ENCODE measurements at regions not wholly inside any gene's neighbourhood (a gene's known extent, or its start where the extent isn't known, plus 50 kb on each side); places are given as distances from the start of the nearest gene placed in this dataset.

DNA sequence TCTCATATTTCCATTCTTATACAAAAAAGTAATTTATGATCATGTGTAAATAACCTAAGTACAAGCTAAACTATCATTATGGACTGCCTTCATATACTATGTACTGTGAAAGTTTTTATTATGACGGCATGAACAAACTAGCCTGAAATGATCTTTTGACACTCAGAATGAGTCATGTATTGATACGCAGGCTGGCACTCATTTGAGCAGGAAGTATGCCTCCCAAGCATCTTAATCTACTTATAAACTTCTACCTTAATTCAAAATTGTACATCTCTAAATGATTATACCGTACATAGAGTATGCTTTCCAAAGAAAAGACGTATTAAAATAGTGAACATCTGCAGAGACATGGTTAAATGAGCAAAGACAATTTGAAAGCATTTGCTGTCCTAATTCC lies 207.1 kb upstream of the SPOPL start (continued):
- TF ChIP-seq, protein P1, sequence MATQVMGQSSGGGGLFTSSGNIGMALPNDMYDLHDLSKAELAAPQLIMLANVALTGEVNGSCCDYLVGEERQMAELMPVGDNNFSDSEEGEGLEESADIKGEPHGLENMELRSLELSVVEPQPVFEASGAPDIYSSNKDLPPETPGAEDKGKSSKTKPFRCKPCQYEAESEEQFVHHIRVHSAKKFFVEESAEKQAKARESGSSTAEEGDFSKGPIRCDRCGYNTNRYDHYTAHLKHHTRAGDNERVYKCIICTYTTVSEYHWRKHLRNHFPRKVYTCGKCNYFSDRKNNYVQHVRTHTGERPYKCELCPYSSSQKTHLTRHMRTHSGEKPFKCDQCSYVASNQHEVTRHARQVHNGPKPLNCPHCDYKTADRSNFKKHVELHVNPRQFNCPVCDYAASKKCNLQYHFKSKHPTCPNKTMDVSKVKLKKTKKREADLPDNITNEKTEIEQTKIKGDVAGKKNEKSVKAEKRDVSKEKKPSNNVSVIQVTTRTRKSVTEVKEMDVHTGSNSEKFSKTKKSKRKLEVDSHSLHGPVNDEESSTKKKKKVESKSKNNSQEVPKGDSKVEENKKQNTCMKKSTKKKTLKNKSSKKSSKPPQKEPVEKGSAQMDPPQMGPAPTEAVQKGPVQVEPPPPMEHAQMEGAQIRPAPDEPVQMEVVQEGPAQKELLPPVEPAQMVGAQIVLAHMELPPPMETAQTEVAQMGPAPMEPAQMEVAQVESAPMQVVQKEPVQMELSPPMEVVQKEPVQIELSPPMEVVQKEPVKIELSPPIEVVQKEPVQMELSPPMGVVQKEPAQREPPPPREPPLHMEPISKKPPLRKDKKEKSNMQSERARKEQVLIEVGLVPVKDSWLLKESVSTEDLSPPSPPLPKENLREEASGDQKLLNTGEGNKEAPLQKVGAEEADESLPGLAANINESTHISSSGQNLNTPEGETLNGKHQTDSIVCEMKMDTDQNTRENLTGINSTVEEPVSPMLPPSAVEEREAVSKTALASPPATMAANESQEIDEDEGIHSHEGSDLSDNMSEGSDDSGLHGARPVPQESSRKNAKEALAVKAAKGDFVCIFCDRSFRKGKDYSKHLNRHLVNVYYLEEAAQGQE (IDR thresholded peaks at IDR 0.05; ENCODE audit: unreplicated experiment): no peak
- TF ChIP-seq NANOG (IDR thresholded peaks at IDR 0.05; ENCODE audit: borderline replicate concordance) (no peak), STAT1 (IDR thresholded peaks at IDR 0.05; ENCODE audit: unreplicated experiment) (no peak), JUNB (IDR thresholded peaks at IDR 0.05; ENCODE audit: unreplicated experiment) (no peak), CREB1 (CRISPR knock-in tag; IDR thresholded peaks at IDR 0.05; ENCODE audit: low read depth) (no peak)
- TF ChIP-seq, protein P2, sequence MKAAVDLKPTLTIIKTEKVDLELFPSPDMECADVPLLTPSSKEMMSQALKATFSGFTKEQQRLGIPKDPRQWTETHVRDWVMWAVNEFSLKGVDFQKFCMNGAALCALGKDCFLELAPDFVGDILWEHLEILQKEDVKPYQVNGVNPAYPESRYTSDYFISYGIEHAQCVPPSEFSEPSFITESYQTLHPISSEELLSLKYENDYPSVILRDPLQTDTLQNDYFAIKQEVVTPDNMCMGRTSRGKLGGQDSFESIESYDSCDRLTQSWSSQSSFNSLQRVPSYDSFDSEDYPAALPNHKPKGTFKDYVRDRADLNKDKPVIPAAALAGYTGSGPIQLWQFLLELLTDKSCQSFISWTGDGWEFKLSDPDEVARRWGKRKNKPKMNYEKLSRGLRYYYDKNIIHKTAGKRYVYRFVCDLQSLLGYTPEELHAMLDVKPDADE (IDR thresholded peaks at IDR 0.05): no peak

DNA sequence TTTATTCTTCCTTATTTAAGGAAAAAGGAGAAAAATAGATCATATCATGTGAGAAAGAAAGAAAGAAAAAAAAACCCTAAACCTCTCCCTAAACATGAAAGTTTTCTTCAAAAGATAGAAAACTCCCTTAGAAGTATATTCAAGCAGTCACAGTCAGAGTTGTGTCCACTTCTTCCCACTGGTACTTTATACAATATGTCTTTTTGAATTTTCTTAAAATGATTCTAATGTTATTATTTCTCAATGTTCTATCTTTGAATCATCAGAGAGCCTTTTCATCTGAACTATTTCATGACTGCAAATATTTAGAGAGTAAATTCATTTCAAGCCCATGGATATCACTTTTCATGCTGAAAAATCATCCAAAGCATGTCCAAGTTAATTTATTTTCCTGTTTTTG lies 205.2 kb upstream of the SPOPL start:
- no peaks in the 10 kb centered on the region for H3K9me2 ChIP-seq (ENCODE audit: insufficient read depth)
- H3F3A ChIP-seq (replicated peaks; ENCODE audit: low read depth): no peaks in the 10 kb centered on the region
- H3K9me3 Mint-ChIP-seq: no peaks in the 10 kb centered on the region
- H3K27me3 Mint-ChIP-seq (ENCODE audit: insufficient read depth, low read depth, poor library complexity): peaks cover 1% of the 10 kb centered on the region
- H3K4me3 Mint-ChIP-seq: no peak overlapping the region
- H2AFZ ChIP-seq: no peak overlapping the region
- H3K4me1 ChIP-seq (ENCODE audit: insufficient read depth): peaks cover 3% of the 10 kb centered on the region; the same call in 1 of the 2 replicates
- DNase-seq (ENCODE audit: low spot score): no peak
- no peaks in the 10 kb centered on the region for H3K27me3 ChIP-seq (ENCODE audit: insufficient read depth)
- no peak overlapping the region for H3K4me3 ChIP-seq
- no peaks in the 10 kb centered on the region for H3K79me2 ChIP-seq (replicated peaks; ENCODE audit: insufficient read depth)
- no peaks in the 10 kb centered on the region for H3K36me3 ChIP-seq (ENCODE audit: insufficient read depth)
- no peak overlapping the region for H3K4me2 ChIP-seq
- peaks cover 5% of the 10 kb centered on the region for H3K4me1 Mint-ChIP-seq
- no peaks in the 10 kb centered on the region for H4K20me1 ChIP-seq (replicated peaks; ENCODE audit: insufficient read depth)
- H3K27ac Mint-ChIP-seq: no peak overlapping the region
- TF ChIP-seq ZNF114 (CRISPR knock-in tag; IDR thresholded peaks at IDR 0.05) (no peak), JUNB (IDR thresholded peaks at IDR 0.05; ENCODE audit: unreplicated experiment) (no peak), POLR2AphosphoS5 (IDR thresholded peaks at IDR 0.05; ENCODE audit: low read depth) (no peak)
- TF ChIP-seq, protein P1 (IDR thresholded peaks at IDR 0.05; ENCODE audit: unreplicated experiment): no peak
- H3K27ac ChIP-seq (ENCODE audit: low read depth): no peak overlapping the region
- ATAC-seq: no peak
- H3K36me3 Mint-ChIP-seq (ENCODE audit: low read depth): no peaks in the 10 kb centered on the region

Measured in GM23338 (cell line).